D341Med (cell line): ENCODE measurements at regions not wholly inside any gene's neighbourhood (a gene's known extent, or its start where the extent isn't known, plus 50 kb on each side); places are given as distances from the start of the nearest gene placed in this dataset.
"Not testable (repeated sequence)": the region's sequence is repeated elsewhere in the genome, so short reads cannot be mapped to it uniquely, and the experiment has no call there.

Experiments
- DNase-seq: peaks from one replicate; pipeline ENCODE4 v3.0.0; 2012; ENCODE audit warnings: low spot score

GRCh38 chr2:78814331-78814986 is 211.0 kb upstream of the REG3G start:
- no peak for DNase-seq

GRCh38 chr2:78817430-78817829 is 208.1 kb upstream of the REG3G start:
- no peak for DNase-seq

- no peak for DNase-seq
Observed at GRCh38 chr2:78832481-78832880, 193.0 kb upstream of the REG3G start.

- DNase-seq, result no peak
Observed at GRCh38 chr2:78839259-78839658, 186.2 kb upstream of the REG3G start.

GRCh38 chr2:78840311-78840710 is 185.2 kb upstream of the REG3G start:
- not testable (repeated sequence) for DNase-seq

- no peak for DNase-seq
Observed at GRCh38 chr2:78845664-78846185, 179.8 kb upstream of the REG3G start.

- DNase-seq, result peak; percentile 51
Observed at GRCh38 chr2:78861546-78861945, 164.0 kb upstream of the REG3G start.

GRCh38 chr2:78864205-78864604 is 161.3 kb upstream of the REG3G start:
- DNase-seq, result no peak

- DNase-seq, result no peak
Observed at GRCh38 chr2:78865667-78866066, 159.8 kb upstream of the REG3G start.

- DNase-seq, result no peak
Observed at GRCh38 chr2:78870343-78870967, 155.0 kb upstream of the REG3G start.

- DNase-seq, result no peak
Observed at GRCh38 chr2:78873526-78873925, 152.0 kb upstream of the REG3G start.

- DNase-seq, result no peak
Observed at GRCh38 chr2:78876316-78876688, 149.2 kb upstream of the REG3G start.

GRCh38 chr2:78887446-78887845 is 138.1 kb upstream of the REG3G start:
- DNase-seq, result no peak

- DNase-seq, result no peak
Observed at GRCh38 chr2:78890935-78891334, 134.6 kb upstream of the REG3G start.

GRCh38 chr2:78892295-78892694 is 133.2 kb upstream of the REG3G start:
- DNase-seq, result no peak

- DNase-seq, result no peak
Observed at GRCh38 chr2:78895022-78895421, 130.5 kb upstream of the REG3G start.

- no peak for DNase-seq
Observed at GRCh38 chr2:78896536-78896935, 129.0 kb upstream of the REG3G start.

GRCh38 chr2:78907089-78907488 is 118.4 kb upstream of the REG3G start:
- no peak for DNase-seq

- no peak for DNase-seq
Observed at GRCh38 chr2:78908973-78909372, 116.5 kb upstream of the REG3G start.

GRCh38 chr2:78910376-78910775 is 115.1 kb upstream of the REG3G start:
- no peak for DNase-seq

GRCh38 chr2:78913257-78913656 is 112.2 kb upstream of the REG3G start:
- DNase-seq, result no peak

- no peak for DNase-seq
Observed at GRCh38 chr2:78925258-78925657, 100.2 kb upstream of the REG3G start.

- DNase-seq, result no peak
Observed at GRCh38 chr2:78928502-78928901, 97.0 kb upstream of the REG3G start.

- no peak for DNase-seq
Observed at GRCh38 chr2:78940998-78941397, 84.5 kb upstream of the REG3G start.
